SK-N-SH treated with all-trans-retinoic acid at 6 μM for 48 hours (cell line): ENCODE measurements at regions not wholly inside any gene's neighbourhood (a gene's known extent, or its start where the extent isn't known, plus 50 kb on each side); places are given as distances from the start of the nearest gene placed in this dataset.

ENCODE experiments used
- ATAC-seq: fragments of 200-7000 bp; cut with Tn5 transposase; 3 replicates; pipeline ENCODE4 v1.9.1; 2020; ENCODE audit warnings: mild to moderate bottlenecking, moderate library complexity
- ARNTL ChIP-seq: fragments of 450-650 bp; formaldehyde crosslinking; IDR thresholded peaks from 2 replicates; pipeline ENCODE4 v1.5.0; 2020; ENCODE audit warnings: low read depth, mild to moderate bottlenecking, moderate library complexity, borderline replicate concordance
- BACH2 ChIP-seq: fragments of 250-450 bp; sonication (Bioruptor Pico); IDR thresholded peaks from 2 replicates; pipeline ENCODE4 v1.9.0; 2021; ENCODE audit warnings: mild to moderate bottlenecking, borderline replicate concordance
- CSDC2 ChIP-seq: fragments of 250-450 bp; sonication (Bioruptor Pico); IDR thresholded peaks from 2 replicates; pipeline ENCODE4 v1.5.0; 2020; ENCODE audit warnings: mild to moderate bottlenecking, moderate library complexity
- ESRRG ChIP-seq: fragments of 250-450 bp; sonication (Bioruptor Pico); IDR thresholded peaks from 2 replicates; pipeline ENCODE4 v1.6.1; 2021; ENCODE audit warnings: mild to moderate bottlenecking
- GLIS3 ChIP-seq: fragments of 250-450 bp; sonication (Bioruptor Pico); IDR thresholded peaks from 2 replicates; pipeline ENCODE4 v1.5.0; 2020; ENCODE audit warnings: mild to moderate bottlenecking, moderate library complexity
- ISL1 ChIP-seq: fragments of 250-450 bp; sonication (Bioruptor Pico); IDR thresholded peaks from 2 replicates; pipeline ENCODE4 v2.1.2; 2022; ENCODE audit warnings: mild to moderate bottlenecking, moderate library complexity
- OSR1 ChIP-seq: fragments of 250-450 bp; sonication (Bioruptor Pico); IDR thresholded peaks from 2 replicates; pipeline ENCODE4 v1.8.0; 2022; ENCODE audit warnings: moderate library complexity, mild to moderate bottlenecking, inconsistent platforms
- PPARA ChIP-seq: fragments of 250-450 bp; sonication (Bioruptor Pico); IDR thresholded peaks from 2 replicates; pipeline ENCODE4 v1.5.0; 2020; ENCODE audit warnings: mild to moderate bottlenecking, borderline replicate concordance
- RARB ChIP-seq: fragments of 250-450 bp; sonication (Bioruptor Pico); IDR thresholded peaks from 2 replicates; pipeline ENCODE4 v1.8.0; 2021; ENCODE audit warnings: mild to moderate bottlenecking, moderate library complexity
- TCF4 ChIP-seq: fragments of 250-450 bp; sonication (Bioruptor Pico); IDR thresholded peaks from 2 replicates; pipeline ENCODE4 v1.8.0; 2021; ENCODE audit warnings: mild to moderate bottlenecking, moderate library complexity, borderline replicate concordance
- ZC3H10 ChIP-seq: fragments of 250-450 bp; sonication (Bioruptor Pico); IDR thresholded peaks from 2 replicates; pipeline ENCODE4 v1.5.1; 2021; ENCODE audit warnings: mild to moderate bottlenecking, moderate library complexity
- ZFP30 ChIP-seq: fragments of 450-650 bp; formaldehyde crosslinking; IDR thresholded peaks from 2 replicates; pipeline ENCODE4 v1.5.0; 2022; ENCODE audit warnings: mild to moderate bottlenecking, moderate library complexity
- ZNF565 ChIP-seq: fragments of 450-650 bp; formaldehyde crosslinking; conservative IDR thresholded peaks from 2 replicates; pipeline ENCODE4 v1.5.0; 2020; ENCODE audit warnings: low read depth, mild to moderate bottlenecking, moderate library complexity
- ZNF70 ChIP-seq: fragments of 450-650 bp; formaldehyde crosslinking; IDR thresholded peaks from 2 replicates; pipeline ENCODE4 v1.5.0; 2020; ENCODE audit warnings: mild to moderate bottlenecking, moderate library complexity
- ZNF8 ChIP-seq: fragments of 450-650 bp; formaldehyde crosslinking; IDR thresholded peaks from 2 replicates; pipeline ENCODE4 v1.5.0; 2020; ENCODE audit warnings: mild to moderate bottlenecking, moderate library complexity
- TF ChIP-seq, protein P1 (sequence below): fragments of 250-450 bp; sonication (Bioruptor Pico); IDR thresholded peaks from 2 replicates; pipeline ENCODE4 v1.8.0; 2020; ENCODE audit warnings: mild to moderate bottlenecking, moderate library complexity, borderline replicate concordance
- TF ChIP-seq, protein P2 (sequence below): fragments of 250-450 bp; sonication (Bioruptor Pico); IDR thresholded peaks from 2 replicates; pipeline ENCODE4 v1.5.0; 2020; ENCODE audit warnings: mild to moderate bottlenecking, moderate library complexity
- TF ChIP-seq, protein P3 (sequence below): fragments of 250-450 bp; sonication (Bioruptor Pico); IDR thresholded peaks from 2 replicates; pipeline ENCODE4 v1.8.0; 2021; ENCODE audit warnings: low read depth, mild to moderate bottlenecking, moderate library complexity, borderline replicate concordance
- TF ChIP-seq, protein P4 (sequence below): fragments of 250-450 bp; sonication (Bioruptor Pico); IDR thresholded peaks from 2 replicates; pipeline ENCODE4 v1.5.1; 2021; ENCODE audit warnings: mild to moderate bottlenecking, moderate library complexity

DNA sequence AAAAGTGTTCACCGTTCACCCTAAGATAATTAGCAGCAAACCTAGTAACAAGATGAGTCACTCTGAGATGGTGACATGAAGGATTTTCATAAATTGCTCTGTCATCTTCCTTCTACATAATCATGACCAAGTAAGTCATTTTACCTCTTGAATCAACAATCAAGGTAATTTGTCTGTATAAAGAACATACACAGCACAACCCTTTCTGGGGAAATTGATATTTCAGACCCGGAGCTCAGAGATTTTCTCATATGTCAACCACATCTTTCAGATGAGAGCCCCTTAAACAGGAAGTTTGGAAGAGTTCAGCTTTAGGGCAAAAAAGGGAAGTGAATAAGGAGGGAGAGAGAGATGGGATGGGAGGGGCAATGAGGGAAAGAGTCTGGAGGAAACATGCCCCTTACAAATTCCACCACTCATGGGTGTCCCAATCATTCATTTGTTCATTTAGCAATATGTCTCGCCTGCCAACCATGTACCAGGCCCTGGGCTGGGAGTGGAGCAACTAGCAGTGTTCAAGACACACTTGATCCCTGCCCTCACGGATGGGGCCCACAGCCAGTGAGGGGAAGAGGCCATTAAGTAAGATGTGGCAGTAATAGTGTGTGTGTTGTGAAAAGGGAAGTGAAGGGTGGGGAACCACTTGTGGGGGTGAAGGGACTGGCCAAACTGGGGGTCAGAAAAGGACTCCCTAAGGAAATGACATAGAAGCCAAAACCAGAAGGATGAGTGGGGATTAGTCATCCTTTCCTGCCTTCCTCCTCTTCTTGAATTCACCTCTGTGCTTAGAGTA lies 190.9 kb downstream of the MAFB start:
- TF ChIP-seq ZNF70 (CRISPR knock-in tag): no peak
- no peak for TF ChIP-seq ZFP30
- TF ChIP-seq RARB (CRISPR knock-in tag): no peak
- no peak for TF ChIP-seq ZC3H10
- TF ChIP-seq BACH2 (CRISPR knock-in tag): no peak
- TF ChIP-seq, protein P1, sequence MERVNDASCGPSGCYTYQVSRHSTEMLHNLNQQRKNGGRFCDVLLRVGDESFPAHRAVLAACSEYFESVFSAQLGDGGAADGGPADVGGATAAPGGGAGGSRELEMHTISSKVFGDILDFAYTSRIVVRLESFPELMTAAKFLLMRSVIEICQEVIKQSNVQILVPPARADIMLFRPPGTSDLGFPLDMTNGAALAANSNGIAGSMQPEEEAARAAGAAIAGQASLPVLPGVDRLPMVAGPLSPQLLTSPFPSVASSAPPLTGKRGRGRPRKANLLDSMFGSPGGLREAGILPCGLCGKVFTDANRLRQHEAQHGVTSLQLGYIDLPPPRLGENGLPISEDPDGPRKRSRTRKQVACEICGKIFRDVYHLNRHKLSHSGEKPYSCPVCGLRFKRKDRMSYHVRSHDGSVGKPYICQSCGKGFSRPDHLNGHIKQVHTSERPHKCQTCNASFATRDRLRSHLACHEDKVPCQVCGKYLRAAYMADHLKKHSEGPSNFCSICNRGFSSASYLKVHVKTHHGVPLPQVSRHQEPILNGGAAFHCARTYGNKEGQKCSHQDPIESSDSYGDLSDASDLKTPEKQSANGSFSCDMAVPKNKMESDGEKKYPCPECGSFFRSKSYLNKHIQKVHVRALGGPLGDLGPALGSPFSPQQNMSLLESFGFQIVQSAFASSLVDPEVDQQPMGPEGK (CRISPR knock-in tag): no peak
- no peak for TF ChIP-seq ISL1
- no peak for TF ChIP-seq ARNTL (CRISPR knock-in tag)
- no peak for TF ChIP-seq ESRRG (CRISPR knock-in tag)
- TF ChIP-seq CSDC2 (CRISPR knock-in tag): no peak
- TF ChIP-seq TCF4: no peak
- no peak for TF ChIP-seq OSR1 (CRISPR knock-in tag)
- TF ChIP-seq, protein P2, sequence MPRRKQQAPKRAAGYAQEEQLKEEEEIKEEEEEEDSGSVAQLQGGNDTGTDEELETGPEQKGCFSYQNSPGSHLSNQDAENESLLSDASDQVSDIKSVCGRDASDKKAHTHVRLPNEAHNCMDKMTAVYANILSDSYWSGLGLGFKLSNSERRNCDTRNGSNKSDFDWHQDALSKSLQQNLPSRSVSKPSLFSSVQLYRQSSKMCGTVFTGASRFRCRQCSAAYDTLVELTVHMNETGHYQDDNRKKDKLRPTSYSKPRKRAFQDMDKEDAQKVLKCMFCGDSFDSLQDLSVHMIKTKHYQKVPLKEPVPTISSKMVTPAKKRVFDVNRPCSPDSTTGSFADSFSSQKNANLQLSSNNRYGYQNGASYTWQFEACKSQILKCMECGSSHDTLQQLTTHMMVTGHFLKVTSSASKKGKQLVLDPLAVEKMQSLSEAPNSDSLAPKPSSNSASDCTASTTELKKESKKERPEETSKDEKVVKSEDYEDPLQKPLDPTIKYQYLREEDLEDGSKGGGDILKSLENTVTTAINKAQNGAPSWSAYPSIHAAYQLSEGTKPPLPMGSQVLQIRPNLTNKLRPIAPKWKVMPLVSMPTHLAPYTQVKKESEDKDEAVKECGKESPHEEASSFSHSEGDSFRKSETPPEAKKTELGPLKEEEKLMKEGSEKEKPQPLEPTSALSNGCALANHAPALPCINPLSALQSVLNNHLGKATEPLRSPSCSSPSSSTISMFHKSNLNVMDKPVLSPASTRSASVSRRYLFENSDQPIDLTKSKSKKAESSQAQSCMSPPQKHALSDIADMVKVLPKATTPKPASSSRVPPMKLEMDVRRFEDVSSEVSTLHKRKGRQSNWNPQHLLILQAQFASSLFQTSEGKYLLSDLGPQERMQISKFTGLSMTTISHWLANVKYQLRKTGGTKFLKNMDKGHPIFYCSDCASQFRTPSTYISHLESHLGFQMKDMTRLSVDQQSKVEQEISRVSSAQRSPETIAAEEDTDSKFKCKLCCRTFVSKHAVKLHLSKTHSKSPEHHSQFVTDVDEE (CRISPR knock-in tag): no peak
- TF ChIP-seq GLIS3 (CRISPR knock-in tag): no peak
- no peak for TF ChIP-seq ZNF8
- TF ChIP-seq ZNF565 (CRISPR knock-in tag): no peak
- TF ChIP-seq, all 23 proteins: peak for 0
- ATAC-seq: no peak

DNA sequence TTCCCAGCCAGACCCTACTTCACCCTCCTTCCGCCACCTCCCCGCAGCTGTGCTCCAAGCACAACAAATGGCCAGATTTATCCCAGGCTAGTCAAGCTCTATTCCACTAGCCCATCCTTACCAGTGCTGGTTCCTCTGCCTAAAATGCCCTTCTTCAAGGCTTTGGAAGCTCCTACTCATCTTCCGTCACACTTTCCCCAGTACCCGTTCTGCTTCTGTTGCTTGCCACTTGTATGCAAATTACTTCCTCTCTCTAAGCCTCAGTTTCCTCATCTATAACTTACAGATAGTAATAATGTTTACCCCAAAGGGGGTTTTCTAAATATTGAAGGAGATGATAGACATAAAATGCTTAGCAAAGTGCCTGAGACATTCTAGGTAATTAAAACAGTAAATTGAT lies 193.1 kb downstream of the MAFB start:
- TF ChIP-seq PPARA (no peak), RARB (CRISPR knock-in tag) (no peak)
- TF ChIP-seq, protein P3, sequence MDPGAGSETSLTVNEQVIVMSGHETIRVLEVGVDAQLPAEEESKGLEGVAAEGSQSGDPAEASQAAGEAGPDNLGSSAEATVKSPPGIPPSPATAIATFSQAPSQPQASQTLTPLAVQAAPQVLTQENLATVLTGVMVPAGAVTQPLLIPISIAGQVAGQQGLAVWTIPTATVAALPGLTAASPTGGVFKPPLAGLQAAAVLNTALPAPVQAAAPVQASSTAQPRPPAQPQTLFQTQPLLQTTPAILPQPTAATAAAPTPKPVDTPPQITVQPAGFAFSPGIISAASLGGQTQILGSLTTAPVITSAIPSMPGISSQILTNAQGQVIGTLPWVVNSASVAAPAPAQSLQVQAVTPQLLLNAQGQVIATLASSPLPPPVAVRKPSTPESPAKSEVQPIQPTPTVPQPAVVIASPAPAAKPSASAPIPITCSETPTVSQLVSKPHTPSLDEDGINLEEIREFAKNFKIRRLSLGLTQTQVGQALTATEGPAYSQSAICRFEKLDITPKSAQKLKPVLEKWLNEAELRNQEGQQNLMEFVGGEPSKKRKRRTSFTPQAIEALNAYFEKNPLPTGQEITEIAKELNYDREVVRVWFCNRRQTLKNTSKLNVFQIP (CRISPR knock-in tag): no peak
- TF ChIP-seq, protein P1 (CRISPR knock-in tag): no peak
- TF ChIP-seq, protein P2 (CRISPR knock-in tag): no peak
- ATAC-seq: no peak

DNA sequence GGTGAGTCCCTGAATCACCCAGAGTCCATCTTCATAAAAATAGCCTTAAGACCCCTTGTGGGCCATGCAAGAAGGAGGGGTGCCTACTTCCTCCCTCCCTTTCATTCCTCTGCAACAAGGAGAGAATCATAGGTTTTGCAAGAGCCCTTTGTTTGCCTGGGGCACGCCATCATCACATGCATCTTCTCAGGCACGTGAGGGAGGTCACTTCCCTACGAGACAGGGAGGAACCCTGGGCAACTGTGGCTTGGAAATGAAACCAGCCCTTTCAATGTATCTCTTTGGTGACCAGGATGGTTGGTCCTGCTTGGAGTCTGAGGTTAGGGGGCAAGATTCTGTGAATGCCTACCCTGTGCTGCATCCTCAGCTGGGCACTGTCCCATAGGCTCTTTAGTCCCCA lies 194.8 kb downstream of the MAFB start:
- no peak for ATAC-seq
- TF ChIP-seq ZC3H10: no peak
- TF ChIP-seq, protein P4, sequence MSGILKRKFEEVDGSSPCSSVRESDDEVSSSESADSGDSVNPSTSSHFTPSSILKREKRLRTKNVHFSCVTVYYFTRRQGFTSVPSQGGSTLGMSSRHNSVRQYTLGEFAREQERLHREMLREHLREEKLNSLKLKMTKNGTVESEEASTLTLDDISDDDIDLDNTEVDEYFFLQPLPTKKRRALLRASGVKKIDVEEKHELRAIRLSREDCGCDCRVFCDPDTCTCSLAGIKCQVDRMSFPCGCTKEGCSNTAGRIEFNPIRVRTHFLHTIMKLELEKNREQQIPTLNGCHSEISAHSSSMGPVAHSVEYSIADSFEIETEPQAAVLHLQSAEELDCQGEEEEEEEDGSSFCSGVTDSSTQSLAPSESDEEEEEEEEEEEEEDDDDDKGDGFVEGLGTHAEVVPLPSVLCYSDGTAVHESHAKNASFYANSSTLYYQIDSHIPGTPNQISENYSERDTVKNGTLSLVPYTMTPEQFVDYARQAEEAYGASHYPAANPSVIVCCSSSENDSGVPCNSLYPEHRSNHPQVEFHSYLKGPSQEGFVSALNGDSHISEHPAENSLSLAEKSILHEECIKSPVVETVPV (CRISPR knock-in tag): no peak
- no peak for TF ChIP-seq CSDC2 (CRISPR knock-in tag)
